Endothelial cell of umbilical vein (primary cell): ENCODE measurements at regions not wholly inside any gene's neighbourhood (a gene's known extent, or its start where the extent isn't known, plus 50 kb on each side); places are given as distances from the start of the nearest gene placed in this dataset.

ENCODE experiments used
- BruUV-seq: library from RNA; stranded (reverse); fragments of 400-500 nt; replicated peaks from 2 replicates; lab custom pipeline; 2021; lab: Mats Ljungman, UMichigan
- CTCF ChIA-PET: fragments of 300-600, 350-600 bp; sonication (Branson Sonifier 250); formaldehyde crosslinking; loops from one replicate; lab custom pipeline; 2021; ENCODE audit warnings: antibody characterized with exemption, inconsistent platforms; lab: Charles Lee
- POLR2A ChIA-PET: fragments of 300-600, 350-600 bp; sonication (Branson Sonifier 250); formaldehyde crosslinking; loops from one replicate; lab custom pipeline; 2021; ENCODE audit warnings: antibody characterized with exemption, inconsistent platforms; lab: Charles Lee
- DNase-seq: peaks from one replicate; pipeline ENCODE4 v3.0.0-alpha.2; 2011; ENCODE audit warnings: low read depth, low spot score
- FAIRE-seq: peaks from 2 replicates; lab custom pipeline; 2011; peaks lifted over from hg19 to GRCh38; lab: Jason Lieb, UNC
- H2AFZ ChIP-seq: 2 replicates; pipeline ENCODE4 v1.6.0; 2012; ENCODE audit warnings: low read depth, low read length, control low read depth, inconsistent platforms
- H3K27ac ChIP-seq: 2 replicates; pipeline ENCODE4 v1.5.1; 2011; ENCODE audit warnings: low read depth, mild to moderate bottlenecking, control low read depth, low read length, moderate library complexity; ENCODE audit not compliant: insufficient read depth
- H3K27me3 ChIP-seq, 2 experiments: 2 replicates each; pipeline versions ENCODE4 v1.6.0 to v1.6.1; 2011; ENCODE audit warnings: low read length in 2 of 2, mixed read lengths in 1 of 2; ENCODE audit not compliant: control insufficient read depth in 2 of 2, insufficient read depth in 2 of 2
- H3K36me3 ChIP-seq, 2 experiments: 2 replicates in 1 of 2; 3 replicates in 1 of 2; pipeline ENCODE4 v1.5.1; 2011; ENCODE audit warnings: low read length in 2 of 2, mild to moderate bottlenecking in 1 of 2, moderate library complexity in 1 of 2; ENCODE audit not compliant: control insufficient read depth in 2 of 2, insufficient read depth in 2 of 2; ENCODE audit errors: extremely low read depth in 1 of 2
- H3K4me1 ChIP-seq: 3 replicates; pipeline ENCODE4 v1.5.1; 2011; ENCODE audit warnings: mild to moderate bottlenecking, low read length; ENCODE audit not compliant: control insufficient read depth, insufficient read depth; ENCODE audit errors: extremely low read depth
- H3K4me2 ChIP-seq: 2 replicates; pipeline ENCODE4 v1.6.1; 2011; ENCODE audit warnings: low read length, control low read depth, mixed read lengths; ENCODE audit not compliant: insufficient read depth
- H3K4me3 ChIP-seq, 3 experiments: fragments of 200-600 bp in 1 of 3; sonication (generic), shearing (Covaris generic) in 1 of 3; replicated peaks in 1 of 3; 2 replicates each; pipeline ENCODE4 v1.5.1; 2011 to 2016; ENCODE audit warnings: control low read depth in 3 of 3, low read length in 3 of 3, mild to moderate bottlenecking in 2 of 3, inconsistent platforms in 1 of 3, low read depth in 1 of 3, moderate library complexity in 1 of 3; ENCODE audit not compliant: insufficient read depth in 1 of 3
- H3K79me2 ChIP-seq: 2 replicates; pipeline ENCODE4 v1.6.0; 2012; ENCODE audit warnings: low read length, inconsistent platforms; ENCODE audit not compliant: control insufficient read depth, insufficient read depth
- H3K9ac ChIP-seq: replicated peaks from 2 replicates; pipeline ENCODE3; 2011; ENCODE audit warnings: low read length, control low read depth; ENCODE audit not compliant: insufficient read depth; ENCODE audit errors: extremely low read depth
- H3K9me1 ChIP-seq: replicated peaks from 3 replicates; pipeline ENCODE4 v1.6.0; 2011; ENCODE audit warnings: mild to moderate bottlenecking, low read length; ENCODE audit not compliant: control insufficient read depth, insufficient read depth; ENCODE audit errors: extremely low read depth
- H3K9me3 ChIP-seq: replicated peaks from 2 replicates; pipeline ENCODE4 v1.5.1; 2012; ENCODE audit warnings: low read length, inconsistent platforms; ENCODE audit not compliant: control insufficient read depth, insufficient read depth
- H4K20me1 ChIP-seq: replicated peaks from 2 replicates; pipeline ENCODE3; 2011; ENCODE audit warnings: mild to moderate bottlenecking, low read length; ENCODE audit not compliant: control insufficient read depth, insufficient read depth; ENCODE audit errors: extremely low read depth
- EZH2 ChIP-seq: IDR thresholded peaks from 2 replicates; pipeline ENCODE4 v1.6.1; 2012; ENCODE audit warnings: borderline replicate concordance, low read depth, mild to moderate bottlenecking, moderate library complexity, low read length, inconsistent platforms; ENCODE audit not compliant: severe bottlenecking
- FOS ChIP-seq: IDR thresholded peaks from 2 replicates; pipeline ENCODE4 v1.6.1; 2011; ENCODE audit warnings: mild to moderate bottlenecking, low read length, moderate library complexity, borderline replicate concordance; ENCODE audit not compliant: insufficient read depth
- GATA2 ChIP-seq: IDR thresholded peaks from 2 replicates; pipeline ENCODE4 v1.7.0; 2011; ENCODE audit warnings: low read depth, mild to moderate bottlenecking, moderate library complexity, mixed read lengths, low read length; ENCODE audit not compliant: insufficient read length, insufficient read depth
- JUN ChIP-seq: IDR thresholded peaks from 2 replicates; pipeline ENCODE4 v1.6.1; 2011; ENCODE audit warnings: borderline replicate concordance, low read depth; ENCODE audit not compliant: insufficient read length, insufficient read depth
- MYC ChIP-seq: IDR thresholded peaks from one replicate; pipeline ENCODE4 v1.6.1; 2011; ENCODE audit warnings: mild to moderate bottlenecking, low read depth, low read length
- POLR2A ChIP-seq: IDR thresholded peaks from 2 replicates; pipeline ENCODE4 v1.6.1; 2012; ENCODE audit warnings: low read depth, mild to moderate bottlenecking, control low read depth, low read length
- POLR2AphosphoS5 ChIP-seq: IDR thresholded peaks from 2 replicates; pipeline ENCODE4 v1.6.1; 2012; ENCODE audit warnings: low read depth, mild to moderate bottlenecking, control low read depth, low read length, moderate library complexity; ENCODE audit not compliant: insufficient read depth
- dilution Hi-C: fragments of 300-500 bp; cut with MboI; formaldehyde crosslinking; loops from one replicate; pipeline ENCODE4 v1.15.0; 2019; ENCODE audit warnings: low sequenced_read_pairs; ENCODE audit not compliant: extremely low pct_ligation_motif_present
- intact Hi-C: fragments of 100-400 bp; cut with micrococcal nuclease; formaldehyde crosslinking; loops from one replicate; pipeline ENCODE4 v1.10.0; 2022
- TF ChIP-seq, protein P1 (sequence below), 2 donors: IDR thresholded peaks; 1 replicate in 1 of 2; 2 replicates in 1 of 2; pipeline ENCODE4 v1.5.1; 2011; ENCODE audit warnings: low read length in 2 of 2, mild to moderate bottlenecking in 2 of 2, moderate library complexity in 2 of 2, control low read depth in 1 of 2, inconsistent platforms in 1 of 2, low read depth in 1 of 2; ENCODE audit not compliant: insufficient read depth in 1 of 2; ENCODE audit errors: extremely low read depth in 1 of 2
- TF ChIP-seq, protein P2 (sequence below): IDR thresholded peaks from 2 replicates; pipeline ENCODE4 v1.6.1; 2011; ENCODE audit not compliant: insufficient read depth, insufficient read length

- CTCF ChIA-PET = interaction anchor here (0.5 kb wide), 1 partner anchor 124 kb away, joined by 4 read pairs; no protein-coding TSS in a partner anchor
- BruUV-seq = no TSS peak
- H3K36me3 ChIP-seq = no peaks in the 10 kb centered on the region
- H2AFZ ChIP-seq = no peak overlapping the region
- H3K9me3 ChIP-seq = no peaks in the 10 kb centered on the region
- dilution Hi-C loops (no loop called here), intact Hi-C loops (no loop called here)
- POLR2A ChIA-PET = no interaction called here
- H3K9ac ChIP-seq = no peak overlapping the region
- no peaks in the 10 kb centered on the region for H4K20me1 ChIP-seq
- no peaks in the 10 kb centered on the region for H3K27me3 ChIP-seq
- no peak for DNase-seq
- no peaks in the 10 kb centered on the region for H3K4me1 ChIP-seq
- FAIRE-seq = no peak
- H3K4me2 ChIP-seq = no peak overlapping the region
- H3K4me3 ChIP-seq = no peak overlapping the region
- H3K79me2 ChIP-seq = no peaks in the 10 kb centered on the region
- no peak overlapping the region for H3K27ac ChIP-seq
- H3K9me1 ChIP-seq = no peaks in the 10 kb centered on the region
- TF ChIP-seq POLR2A (no peak), EZH2 (no peak), JUN (no peak), POLR2AphosphoS5 (no peak), GATA2 (no peak), MYC (no peak), FOS (no peak)
- TF ChIP-seq, protein P1, sequence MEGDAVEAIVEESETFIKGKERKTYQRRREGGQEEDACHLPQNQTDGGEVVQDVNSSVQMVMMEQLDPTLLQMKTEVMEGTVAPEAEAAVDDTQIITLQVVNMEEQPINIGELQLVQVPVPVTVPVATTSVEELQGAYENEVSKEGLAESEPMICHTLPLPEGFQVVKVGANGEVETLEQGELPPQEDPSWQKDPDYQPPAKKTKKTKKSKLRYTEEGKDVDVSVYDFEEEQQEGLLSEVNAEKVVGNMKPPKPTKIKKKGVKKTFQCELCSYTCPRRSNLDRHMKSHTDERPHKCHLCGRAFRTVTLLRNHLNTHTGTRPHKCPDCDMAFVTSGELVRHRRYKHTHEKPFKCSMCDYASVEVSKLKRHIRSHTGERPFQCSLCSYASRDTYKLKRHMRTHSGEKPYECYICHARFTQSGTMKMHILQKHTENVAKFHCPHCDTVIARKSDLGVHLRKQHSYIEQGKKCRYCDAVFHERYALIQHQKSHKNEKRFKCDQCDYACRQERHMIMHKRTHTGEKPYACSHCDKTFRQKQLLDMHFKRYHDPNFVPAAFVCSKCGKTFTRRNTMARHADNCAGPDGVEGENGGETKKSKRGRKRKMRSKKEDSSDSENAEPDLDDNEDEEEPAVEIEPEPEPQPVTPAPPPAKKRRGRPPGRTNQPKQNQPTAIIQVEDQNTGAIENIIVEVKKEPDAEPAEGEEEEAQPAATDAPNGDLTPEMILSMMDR (IDR thresholded peaks at IDR 0.05; ENCODE audit: extremely low read depth in 1 of 2, insufficient read depth in 1 of 2, low read depth in 1 of 2, low read length in 2 of 2) = no peak
- TF ChIP-seq, protein P2, sequence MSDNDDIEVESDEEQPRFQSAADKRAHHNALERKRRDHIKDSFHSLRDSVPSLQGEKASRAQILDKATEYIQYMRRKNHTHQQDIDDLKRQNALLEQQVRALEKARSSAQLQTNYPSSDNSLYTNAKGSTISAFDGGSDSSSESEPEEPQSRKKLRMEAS = no peak
These were observed 510.5 kb upstream of the CBLB start for GRCh38 chr3:106379251-106379750.
